HG03571 (cell line): ENCODE measurements at regions not wholly inside any gene's neighbourhood (a gene's known extent, or its start where the extent isn't known, plus 50 kb on each side); places are given as distances from the start of the nearest gene placed in this dataset.

Source experiments
- ATAC-seq: cut with Tn5 transposase; IDR thresholded peaks from one replicate; pipeline ENCODE4 v1.9.1; 2021; ENCODE audit not compliant: unreplicated experiment

DNA sequence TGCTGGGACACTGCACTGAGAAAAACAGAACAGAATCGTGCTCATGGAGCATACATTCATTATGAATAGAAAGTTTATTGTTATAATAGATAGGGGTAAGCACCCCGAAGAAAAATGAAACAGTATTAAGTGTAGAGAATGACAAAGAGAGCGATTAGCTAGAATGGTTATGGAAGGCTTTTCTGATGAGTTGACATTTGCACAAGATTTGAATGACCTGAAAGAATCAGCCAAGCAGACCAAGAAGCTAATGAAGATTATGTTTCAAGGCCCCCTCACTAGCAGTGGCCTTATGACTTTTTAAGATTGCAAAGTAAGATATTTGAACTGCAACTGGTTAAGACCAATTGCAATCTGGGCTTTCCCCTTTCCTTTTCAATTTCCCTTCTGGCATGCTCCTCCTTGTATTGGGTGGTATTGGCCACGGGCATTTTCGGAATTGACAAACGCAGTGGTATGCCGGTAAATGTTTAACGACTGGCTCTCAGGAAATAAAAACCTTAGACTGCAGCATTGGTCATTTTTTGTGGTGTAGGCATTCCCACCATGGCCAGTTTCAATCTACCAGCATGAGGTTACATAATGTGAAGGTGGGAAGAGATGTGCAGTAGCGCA is 120.0 kb upstream of the CITED2 start:
- no peak for ATAC-seq

GRCh38 chr6:139490482-139490881 is 116.0 kb upstream of the CITED2 start:
- no peak for ATAC-seq

DNA sequence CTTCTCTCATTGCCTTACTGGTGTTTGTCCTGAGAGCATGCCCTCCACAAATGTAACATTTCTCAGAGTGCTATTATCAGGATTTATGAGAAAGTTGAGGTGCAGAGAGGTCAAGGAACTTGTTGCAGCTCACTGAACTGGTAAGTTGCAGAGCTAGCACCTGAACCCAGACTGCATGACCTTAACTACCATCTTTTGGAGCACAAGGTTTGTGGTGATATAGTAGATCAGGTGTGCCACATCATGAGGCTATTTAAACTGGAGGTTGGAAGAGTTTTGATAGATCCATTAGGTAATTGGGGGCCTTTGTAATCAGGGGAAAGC is 112.0 kb upstream of the CITED2 start:
- ATAC-seq, result no peak

DNA sequence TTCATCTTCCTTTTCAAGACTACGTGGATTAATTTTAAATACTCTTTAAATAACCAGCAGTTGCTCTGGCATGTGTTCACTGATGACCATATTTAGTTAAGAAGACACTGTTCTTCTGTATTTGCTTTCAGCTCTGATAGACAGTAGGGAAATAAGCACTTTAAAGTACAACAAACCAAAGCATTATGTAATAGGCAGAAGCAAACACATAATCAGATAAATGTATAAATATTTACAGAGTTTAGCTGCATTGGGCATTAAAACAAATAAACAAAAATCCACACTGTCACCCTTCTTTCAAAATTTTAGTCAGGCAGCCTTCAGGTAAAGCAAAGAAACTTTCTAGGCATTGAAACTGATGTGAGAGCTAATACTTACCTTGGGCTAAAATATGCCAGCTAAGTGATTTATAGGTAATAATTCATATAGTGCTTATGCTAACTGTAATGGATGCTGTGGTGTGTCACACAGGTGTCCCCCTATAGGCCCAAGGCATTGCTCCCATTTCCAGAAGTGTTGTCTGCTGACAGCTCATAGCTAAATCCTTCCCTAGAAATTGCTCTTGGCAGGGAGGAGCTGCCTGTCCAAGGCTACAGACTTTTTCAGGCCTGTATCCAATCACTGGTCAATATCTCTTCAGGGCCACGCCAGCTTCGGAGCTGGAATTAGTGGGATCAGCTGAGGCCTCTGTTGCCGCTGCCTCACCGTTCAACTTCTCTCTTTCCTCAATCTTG is 111.5 kb upstream of the CITED2 start:
- no peak for ATAC-seq

DNA sequence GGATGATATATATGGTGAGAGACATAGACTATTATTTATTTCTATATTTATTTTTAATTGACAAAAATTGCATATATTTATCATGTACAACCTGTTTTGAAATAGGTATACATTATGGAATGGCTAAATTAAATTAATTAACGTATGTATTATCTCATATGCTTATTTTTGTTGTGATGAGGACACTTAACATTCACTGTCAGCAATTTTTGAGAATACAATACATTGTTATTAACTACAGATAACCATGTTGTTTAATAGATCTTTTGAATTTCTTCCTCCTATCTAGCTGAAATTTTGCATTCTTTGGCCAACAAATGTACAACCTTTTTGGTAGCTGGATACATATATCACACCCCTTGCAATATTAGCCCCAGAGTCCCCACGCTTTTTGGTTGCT is 110.7 kb upstream of the CITED2 start:
- no peak for ATAC-seq

- ATAC-seq, result no peak
These were observed 108.6 kb upstream of the CITED2 start for GRCh38 chr6:139483079-139483478.

DNA sequence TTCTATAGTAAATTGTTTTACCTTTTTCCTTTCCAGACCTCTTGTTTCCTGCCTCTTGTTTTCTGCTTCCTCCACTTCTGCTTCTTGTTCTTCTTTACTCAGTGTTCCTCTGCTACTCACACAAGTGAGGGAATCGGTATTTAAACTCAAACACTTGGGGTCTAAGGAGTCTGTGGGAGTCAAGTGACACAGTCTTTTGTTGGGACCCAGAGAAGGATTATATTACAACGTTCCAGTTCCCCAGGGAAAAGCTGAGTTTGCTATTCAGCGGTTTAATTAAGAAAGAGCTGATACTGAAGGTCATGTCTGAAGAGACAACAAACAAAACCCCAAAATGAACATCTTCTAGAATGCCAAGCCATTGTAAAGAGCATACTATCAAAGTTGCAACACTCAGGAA is 107.8 kb upstream of the CITED2 start:
- no peak for ATAC-seq

DNA sequence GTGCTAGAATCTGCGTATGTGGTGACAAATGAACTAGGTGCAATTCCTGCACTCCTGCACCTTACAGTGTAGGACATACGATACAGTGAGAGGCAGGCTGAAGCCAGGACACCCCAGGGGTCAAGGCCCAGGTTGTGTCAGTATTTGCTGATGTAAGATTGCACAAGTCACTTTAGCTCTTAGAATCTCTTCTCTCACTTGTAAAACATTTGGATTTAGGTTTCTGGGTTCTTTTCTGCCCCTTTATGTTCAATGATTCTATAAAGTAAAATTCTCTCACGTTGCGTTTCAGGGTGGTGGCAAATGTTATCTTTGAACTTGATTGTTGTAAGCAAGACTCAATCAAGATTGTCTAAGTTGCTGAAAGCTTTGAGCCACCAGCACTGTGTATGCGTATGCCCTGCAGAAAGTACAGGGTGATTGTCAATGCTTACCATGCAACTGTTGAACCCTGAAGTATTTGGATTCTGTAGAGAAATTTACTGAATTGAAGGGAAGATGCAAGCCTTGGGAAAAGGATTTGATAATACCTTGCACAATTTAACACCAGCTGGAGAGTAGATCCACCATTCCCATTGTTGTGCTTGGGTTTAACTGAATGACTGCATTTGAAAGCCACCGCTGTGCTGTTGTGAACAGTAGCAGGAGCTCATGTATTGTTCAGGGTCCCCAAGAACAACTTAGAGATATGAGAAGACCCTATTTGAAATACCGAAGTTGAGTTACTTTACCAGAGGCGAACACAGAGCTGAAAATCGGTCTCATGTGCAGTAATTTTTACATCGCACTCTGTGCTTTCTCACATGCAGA is 106.1 kb upstream of the CITED2 start:
- ATAC-seq, result no peak

DNA sequence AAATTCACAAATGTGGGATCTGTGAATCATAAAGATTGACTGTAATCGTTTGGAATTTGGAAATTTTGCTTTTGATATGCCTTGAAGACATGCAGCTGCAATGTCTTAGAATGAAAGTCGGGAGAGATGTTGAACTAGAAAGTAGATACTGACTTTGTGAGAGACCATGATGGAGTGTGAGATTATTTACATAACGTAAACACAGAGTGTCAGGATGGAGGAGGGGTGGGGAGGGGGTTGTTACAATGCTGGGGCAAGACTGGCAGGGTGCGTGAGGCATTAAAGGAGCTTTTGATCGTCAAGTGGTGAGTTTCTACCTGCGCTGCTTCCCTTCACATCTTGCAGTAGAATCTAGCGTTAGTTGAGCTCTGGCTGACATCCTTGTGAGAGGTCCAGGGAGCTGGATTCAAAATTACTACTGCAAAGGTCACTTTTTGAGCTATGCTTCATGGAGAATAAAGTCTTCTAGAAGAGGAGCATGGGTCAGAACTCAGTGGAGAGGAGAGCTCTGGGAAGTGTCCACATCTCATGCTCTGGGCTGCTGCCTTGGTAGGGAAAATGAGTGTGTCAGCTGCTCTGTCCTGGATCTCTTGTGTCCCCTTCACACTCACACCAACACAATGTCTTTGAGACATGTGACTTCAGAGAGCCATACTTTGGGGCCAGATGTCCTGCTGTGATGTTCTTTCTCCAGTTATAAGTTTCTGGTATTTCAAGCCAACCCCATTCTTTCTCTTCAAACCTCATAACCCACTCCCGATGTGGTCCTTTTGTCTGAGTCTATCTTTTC is 105.2 kb upstream of the CITED2 start:
- no peak for ATAC-seq

DNA sequence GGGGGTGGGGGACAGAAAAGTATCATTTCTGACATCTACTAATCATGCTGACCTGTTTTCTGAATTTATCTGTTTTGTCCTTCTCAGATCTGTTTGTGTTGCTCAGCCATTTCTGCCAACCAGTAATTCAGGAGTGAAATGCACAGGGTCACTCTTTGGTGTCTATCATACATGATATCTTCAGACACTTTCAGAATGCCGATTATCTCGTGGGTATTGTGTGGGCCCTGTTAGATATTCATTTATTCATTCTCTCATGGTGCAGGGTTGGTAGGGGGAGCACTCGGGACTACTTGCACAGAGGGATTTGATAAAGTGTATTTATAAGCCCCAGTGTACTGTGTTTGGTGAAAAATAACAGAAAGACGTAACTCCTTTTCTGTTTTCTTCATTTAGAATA is 101.2 kb upstream of the CITED2 start:
- no peak for ATAC-seq

DNA sequence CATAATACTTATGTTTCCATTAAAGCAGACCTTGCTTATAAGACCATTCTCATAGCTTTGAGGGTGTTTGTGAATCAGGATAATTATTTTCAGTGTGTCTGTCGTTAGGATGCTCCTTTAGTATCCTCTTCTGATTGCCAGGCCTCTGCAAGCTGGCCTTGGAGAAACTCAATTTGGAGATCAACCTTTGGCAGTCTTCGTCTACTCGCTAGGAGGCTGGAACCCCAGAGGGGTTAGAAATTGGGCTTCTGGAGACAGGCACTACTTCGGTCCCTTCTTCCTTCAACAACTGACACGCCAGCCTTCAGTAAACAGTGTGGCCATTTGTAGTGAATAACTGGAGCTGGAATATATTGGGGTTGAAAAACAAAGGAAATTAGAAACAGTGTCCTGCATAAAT is 100.8 kb upstream of the CITED2 start:
- ATAC-seq, result no peak

DNA sequence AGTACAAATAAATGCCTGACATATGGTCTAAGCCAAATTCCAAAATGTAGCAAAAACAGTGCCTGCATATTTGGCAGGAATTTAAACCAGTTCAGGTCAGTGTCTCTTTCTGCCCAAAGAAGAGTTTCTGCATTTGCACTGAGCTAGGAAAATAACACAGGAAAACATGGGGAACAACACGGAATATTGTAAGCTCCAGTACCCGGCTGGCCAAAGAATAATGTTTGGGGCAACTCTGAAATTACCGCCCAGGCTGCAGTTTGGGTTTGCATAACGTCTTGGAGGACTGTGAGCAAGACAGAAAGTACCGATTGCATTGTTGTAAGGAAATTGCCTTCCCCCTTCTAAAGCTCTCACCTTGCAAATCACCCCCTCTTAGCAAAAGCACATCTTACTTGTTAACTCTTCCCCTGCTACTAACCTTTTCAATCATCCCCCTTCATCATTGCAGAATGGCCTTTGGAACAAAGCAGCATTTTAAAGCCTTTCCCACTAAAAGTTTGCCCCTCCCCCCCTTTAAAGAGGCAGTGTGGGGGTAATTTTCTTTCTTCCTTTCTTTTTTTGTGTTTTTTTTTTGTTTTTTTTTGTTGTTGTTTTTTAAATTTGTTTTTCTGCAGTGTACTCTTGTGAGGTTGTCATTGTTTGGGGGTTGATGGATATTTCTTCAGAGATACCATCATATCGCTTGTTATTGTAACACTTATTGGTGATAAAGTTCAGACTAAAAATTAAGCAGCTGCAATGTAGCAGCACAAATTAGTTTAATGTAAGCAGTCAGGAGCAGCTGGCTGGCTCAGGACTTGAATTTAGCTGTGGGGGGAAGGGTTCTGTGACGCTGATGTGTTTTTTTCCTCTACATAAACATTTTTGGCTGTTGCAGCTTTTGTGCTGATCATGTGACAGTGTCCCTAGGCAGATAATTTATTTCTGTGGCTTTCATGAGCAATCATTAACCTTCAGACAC is 100.0 kb upstream of the CITED2 start:
- ATAC-seq, result no peak

DNA sequence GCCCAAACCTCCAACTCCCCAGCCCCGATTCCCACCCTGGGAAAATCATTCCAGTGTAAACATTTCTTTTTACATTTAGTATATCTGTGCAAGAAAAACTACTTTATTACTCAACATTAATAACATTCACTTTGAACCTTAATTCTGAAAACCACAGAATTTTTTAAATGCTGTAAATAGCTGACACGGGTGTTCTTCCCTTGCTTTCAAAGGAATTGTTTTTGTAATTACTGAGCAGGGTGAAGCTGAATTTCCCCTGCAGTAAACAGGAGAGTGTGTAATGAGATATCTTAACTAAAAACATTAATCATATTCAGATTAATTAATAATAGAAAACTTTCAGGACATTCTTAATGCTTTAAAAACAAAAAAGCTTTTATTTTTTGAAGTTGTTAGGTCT is 99.3 kb upstream of the CITED2 start:
- ATAC-seq, result no peak

DNA sequence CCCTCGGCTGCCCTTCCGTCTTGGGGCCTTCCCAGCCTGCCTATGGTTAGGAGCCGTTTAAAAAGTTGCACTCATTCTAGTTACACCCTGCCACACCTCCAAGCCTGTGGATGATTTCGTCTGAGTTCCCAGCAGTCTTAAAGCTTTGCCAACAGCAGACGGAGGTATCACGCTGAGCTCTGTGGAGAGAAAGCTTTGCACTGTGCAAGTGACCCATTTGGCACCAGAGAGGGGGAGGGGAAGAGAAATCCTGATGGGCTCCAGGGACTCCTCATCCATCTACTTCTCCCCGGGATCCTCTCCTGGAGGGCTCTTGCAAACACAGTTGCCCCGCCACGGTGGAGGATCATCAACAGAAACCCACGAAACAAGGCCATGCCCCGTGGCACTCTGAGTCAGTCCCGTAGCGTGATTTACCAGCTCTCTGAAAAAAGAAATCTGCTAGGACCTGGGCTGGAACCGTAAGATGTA is 98.8 kb upstream of the CITED2 start:
- ATAC-seq, result no peak

DNA sequence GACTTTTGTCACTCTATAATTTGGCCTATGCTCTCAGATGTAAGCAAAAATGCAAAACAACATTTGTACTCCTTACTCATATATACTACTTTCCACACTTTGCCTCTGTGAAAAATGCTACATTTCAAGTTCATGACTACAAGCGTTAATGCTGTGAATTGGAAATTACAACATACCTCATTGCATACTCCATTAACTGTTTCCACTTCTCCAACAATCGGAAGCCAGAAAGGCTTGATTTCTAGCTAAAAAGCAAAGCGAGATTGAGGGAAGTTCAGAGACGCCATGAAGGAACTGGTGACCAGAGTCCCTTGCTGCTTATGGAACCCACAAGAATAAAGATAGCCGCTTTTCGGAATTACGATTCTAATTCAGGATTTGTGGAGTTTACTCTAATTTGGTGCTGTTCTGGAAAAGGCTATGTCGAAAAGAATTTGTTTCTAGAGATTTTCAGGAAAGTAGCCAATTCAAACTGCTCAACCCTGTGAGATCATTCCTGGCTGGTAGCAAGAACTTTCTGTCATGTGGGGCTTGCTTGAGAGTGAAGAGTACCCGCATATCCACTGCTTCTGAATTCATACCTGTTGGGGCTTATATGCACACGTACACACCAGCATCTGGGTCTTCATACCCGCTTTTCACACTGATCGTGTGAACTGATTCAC is 98.0 kb upstream of the CITED2 start:
- no peak for ATAC-seq

DNA sequence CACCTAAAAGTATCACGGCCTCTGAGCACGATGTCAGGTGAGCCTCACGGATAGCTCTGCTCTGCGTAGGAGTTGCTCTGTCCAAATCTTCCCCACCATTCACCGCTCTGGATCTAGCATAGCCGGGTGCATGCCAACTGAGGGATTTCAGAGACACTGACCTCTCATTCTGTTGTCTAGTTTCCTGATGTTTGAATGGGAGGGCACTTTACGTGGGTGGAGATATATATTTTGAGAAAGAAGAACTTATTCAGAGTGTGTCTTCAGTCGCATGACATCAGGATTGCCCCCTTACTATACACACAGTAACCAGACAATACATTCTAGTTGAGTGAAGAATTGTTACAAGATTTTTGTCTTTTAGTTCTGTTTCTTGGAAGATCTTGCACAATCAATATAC is 96.5 kb upstream of the CITED2 start:
- ATAC-seq, result no peak

DNA sequence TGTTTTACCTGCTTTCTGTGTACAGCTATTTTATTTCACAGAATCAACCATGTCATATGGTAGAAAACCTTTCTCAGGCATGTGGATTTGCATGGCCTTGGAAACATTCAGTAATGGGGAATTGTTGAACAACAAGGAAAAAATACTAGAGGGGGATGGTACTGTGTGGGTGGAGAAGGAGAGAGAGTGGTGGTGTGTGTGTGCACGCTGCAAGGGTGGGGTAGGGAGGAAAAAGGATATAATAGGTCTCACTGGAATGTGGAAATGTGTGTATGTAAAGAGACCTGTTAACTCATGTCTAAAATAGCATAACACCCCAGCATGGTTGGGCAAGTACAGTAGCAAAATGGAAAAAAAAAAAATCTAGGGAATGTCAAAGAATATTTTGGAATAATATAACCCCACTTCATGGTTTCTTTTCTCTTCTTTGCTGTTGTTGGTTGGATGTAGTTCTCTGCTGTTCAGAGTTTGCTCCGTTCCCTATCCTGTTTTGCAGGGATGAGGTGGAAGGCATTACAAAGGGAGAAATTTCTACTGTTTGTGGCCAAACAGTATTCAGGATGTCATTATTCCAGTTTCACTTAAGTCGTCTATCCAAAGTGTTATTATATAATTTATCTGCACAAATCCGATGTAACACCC is 93.9 kb upstream of the CITED2 start:
- no peak for ATAC-seq

DNA sequence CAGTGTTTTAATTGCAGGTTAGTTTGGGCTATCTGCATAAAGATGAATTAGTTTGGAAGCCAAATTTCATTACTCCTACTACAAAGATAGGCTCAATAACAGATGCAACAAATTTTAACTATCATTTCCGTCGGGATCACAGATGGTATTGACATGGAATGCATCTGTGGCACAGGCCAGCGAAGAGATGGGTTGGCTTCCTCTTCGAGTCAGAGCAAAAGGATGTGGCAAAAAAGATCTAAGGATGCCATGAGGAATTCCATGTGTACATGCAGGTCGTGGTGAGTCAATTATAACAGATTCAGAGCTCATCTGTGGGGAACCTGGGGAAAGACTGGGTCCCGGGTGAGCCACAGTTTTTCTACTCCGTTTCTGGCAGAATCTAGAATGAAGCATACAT is 83.0 kb upstream of the CITED2 start:
- ATAC-seq, result no peak

DNA sequence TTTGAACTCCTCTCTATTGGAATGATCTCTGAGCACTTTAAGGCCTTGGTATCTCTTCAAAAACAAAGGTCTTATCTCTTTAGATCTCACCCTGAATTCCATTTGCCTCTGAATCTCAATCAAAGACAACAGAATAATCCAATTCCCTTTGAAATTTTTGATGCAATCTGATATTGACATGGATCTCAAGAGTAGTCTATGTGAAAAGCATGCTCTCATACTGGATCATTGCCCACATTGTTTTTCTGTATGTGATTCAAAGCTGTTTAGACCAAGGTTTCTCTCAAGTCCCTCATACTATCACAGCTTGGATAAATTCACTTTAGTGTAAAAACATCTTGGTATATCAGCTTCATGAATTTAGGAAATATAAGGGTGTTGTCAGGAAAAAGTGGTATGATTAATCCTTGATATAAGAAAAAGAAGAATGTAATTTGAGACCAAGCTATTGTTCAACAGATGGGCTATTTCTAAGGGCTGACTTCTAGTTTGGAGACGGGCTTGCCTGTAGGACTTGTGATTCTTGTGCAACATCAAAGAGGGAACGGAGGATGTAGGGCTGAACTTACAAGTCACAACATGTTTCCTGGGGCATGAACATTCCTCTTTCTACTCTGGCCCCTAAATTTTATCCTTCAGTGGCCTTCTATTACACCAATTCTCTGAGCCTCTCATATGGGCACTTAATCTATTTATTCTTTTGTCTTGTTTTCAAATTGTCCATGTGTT is 77.9 kb upstream of the CITED2 start:
- ATAC-seq, result no peak
